ENCODE measurements at regions not wholly inside any gene's neighbourhood (a gene's known extent, or its start where the extent isn't known, plus 50 kb on each side); places are given as distances from the start of the nearest gene placed in this dataset.

GRCh38 chr6:18055098-18055497 lies 67.4 kb downstream of the NHLRC1 start:
- BruUV-seq (replicated peaks) = no TSS peak
- no peaks in the 10 kb centered on the region for H3K27me3 ChIP-seq (ENCODE audit: control insufficient read depth in 2 of 2, insufficient read depth in 2 of 2, low read length in 2 of 2)
- intact Hi-C loops (cut with micrococcal nuclease) (no loop called here), dilution Hi-C loops (cut with MboI; ENCODE audit: extremely low pct_ligation_motif_present, low sequenced_read_pairs) (no loop called here)
- H3K4me3 ChIP-seq (replicated peaks in 1 of 3; ENCODE audit: insufficient read depth in 1 of 3, low read depth in 1 of 3, low read length in 3 of 3) = no peak overlapping the region
- ChIA-PET CTCF (interaction anchor here (0.6 to 0.9 kb wide), 2 partner anchors 12 to 253 kb away, joined by 3 to 4 read pairs; no protein-coding TSS in a partner anchor), POLR2A (interaction anchor here (0.6 kb wide), 1 partner anchor 13 kb away, joined by 13 read pairs; no protein-coding TSS in a partner anchor)
- H3K9me3 ChIP-seq (replicated peaks; ENCODE audit: control insufficient read depth, insufficient read depth, low read length) = no peaks in the 10 kb centered on the region
- H2AFZ ChIP-seq (ENCODE audit: low read depth, low read length) = no peak overlapping the region
- H3K4me2 ChIP-seq (ENCODE audit: insufficient read depth, low read length) = no peak overlapping the region
- H3K9me1 ChIP-seq (replicated peaks; ENCODE audit: control insufficient read depth, extremely low read depth, insufficient read depth, low read length) = no peaks in the 10 kb centered on the region
- no peaks in the 10 kb centered on the region for H3K79me2 ChIP-seq (ENCODE audit: control insufficient read depth, insufficient read depth, low read length)
- no peak overlapping the region for H3K9ac ChIP-seq (replicated peaks; ENCODE audit: extremely low read depth, insufficient read depth, low read length)
- H4K20me1 ChIP-seq (replicated peaks; ENCODE audit: control insufficient read depth, extremely low read depth, insufficient read depth, low read length) = no peaks in the 10 kb centered on the region
- no peaks in the 10 kb centered on the region for H3K36me3 ChIP-seq (ENCODE audit: control insufficient read depth in 2 of 2, extremely low read depth in 1 of 2, insufficient read depth in 2 of 2, low read length in 2 of 2)
- DNase-seq (ENCODE audit: low read depth, low spot score) (no peak), FAIRE-seq (no peak)
- H3K4me1 ChIP-seq (ENCODE audit: control insufficient read depth, extremely low read depth, insufficient read depth, low read length) = no peaks in the 10 kb centered on the region
- TF ChIP-seq CTCF (IDR thresholded peaks at IDR 0.05; ENCODE audit: extremely low read depth in 1 of 2, insufficient read depth in 1 of 2, low read depth in 1 of 2, low read length in 2 of 2) (no peak), POLR2AphosphoS5 (IDR thresholded peaks at IDR 0.05; ENCODE audit: insufficient read depth, low read depth, low read length) (no peak), JUN (IDR thresholded peaks at IDR 0.05; ENCODE audit: borderline replicate concordance, insufficient read depth, insufficient read length, low read depth) (no peak), POLR2A (IDR thresholded peaks at IDR 0.05; ENCODE audit: low read depth, low read length) (no peak), MAX (IDR thresholded peaks at IDR 0.05; ENCODE audit: insufficient read depth, insufficient read length) (no peak), EZH2 (IDR thresholded peaks at IDR 0.05; ENCODE audit: borderline replicate concordance, low read depth, low read length, severe bottlenecking) (no peak), MYC (IDR thresholded peaks at IDR 0.05; ENCODE audit: low read depth, low read length) (no peak), GATA2 (IDR thresholded peaks at IDR 0.05; ENCODE audit: insufficient read depth, insufficient read length, low read depth, low read length) (no peak), FOS (IDR thresholded peaks at IDR 0.05; ENCODE audit: borderline replicate concordance, insufficient read depth, low read length) (no peak)
- H3K27ac ChIP-seq (ENCODE audit: insufficient read depth, low read depth, low read length) = no peak overlapping the region

All from endothelial cell of umbilical vein (primary cell).